Suprapubic skin (tissue), 3 donors: ENCODE measurements at regions not wholly inside any gene's neighbourhood (a gene's known extent, or its start where the extent isn't known, plus 50 kb on each side); places are given as distances from the start of the nearest gene placed in this dataset.

Source experiments
- POLR2AphosphoS5 ChIP-seq, 3 donors: sonication (generic); formaldehyde crosslinking; IDR thresholded peaks; one replicate each; pipeline ENCODE4 v1.6.1; 2017; ENCODE audit warnings: antibody characterized with exemption in 3 of 3
- TF ChIP-seq, protein P1 (sequence below), 2 donors: fragments of 200-600 bp in 1 of 2; fragments of 450-650 bp in 1 of 2; sonication (generic) in 1 of 2; IDR thresholded peaks; one replicate each; pipeline ENCODE4 v1.5.1; 2016 to 2019; ENCODE audit warnings: antibody characterized with exemption in 2 of 2, mild to moderate bottlenecking in 1 of 2, moderate library complexity in 1 of 2

GRCh38 chr1:94642617-94643321 lies 101.2 kb upstream of the F3 start:
- TF ChIP-seq, protein P1, sequence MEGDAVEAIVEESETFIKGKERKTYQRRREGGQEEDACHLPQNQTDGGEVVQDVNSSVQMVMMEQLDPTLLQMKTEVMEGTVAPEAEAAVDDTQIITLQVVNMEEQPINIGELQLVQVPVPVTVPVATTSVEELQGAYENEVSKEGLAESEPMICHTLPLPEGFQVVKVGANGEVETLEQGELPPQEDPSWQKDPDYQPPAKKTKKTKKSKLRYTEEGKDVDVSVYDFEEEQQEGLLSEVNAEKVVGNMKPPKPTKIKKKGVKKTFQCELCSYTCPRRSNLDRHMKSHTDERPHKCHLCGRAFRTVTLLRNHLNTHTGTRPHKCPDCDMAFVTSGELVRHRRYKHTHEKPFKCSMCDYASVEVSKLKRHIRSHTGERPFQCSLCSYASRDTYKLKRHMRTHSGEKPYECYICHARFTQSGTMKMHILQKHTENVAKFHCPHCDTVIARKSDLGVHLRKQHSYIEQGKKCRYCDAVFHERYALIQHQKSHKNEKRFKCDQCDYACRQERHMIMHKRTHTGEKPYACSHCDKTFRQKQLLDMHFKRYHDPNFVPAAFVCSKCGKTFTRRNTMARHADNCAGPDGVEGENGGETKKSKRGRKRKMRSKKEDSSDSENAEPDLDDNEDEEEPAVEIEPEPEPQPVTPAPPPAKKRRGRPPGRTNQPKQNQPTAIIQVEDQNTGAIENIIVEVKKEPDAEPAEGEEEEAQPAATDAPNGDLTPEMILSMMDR (IDR thresholded peaks at IDR 0.05): no peak
- no peak for TF ChIP-seq POLR2AphosphoS5 (IDR thresholded peaks at IDR 0.05)
